ENCODE measurements at regions not wholly inside any gene's neighbourhood (a gene's known extent, or its start where the extent isn't known, plus 50 kb on each side); places are given as distances from the start of the nearest gene placed in this dataset.
"Not testable (repeated sequence)": the region's sequence is repeated elsewhere in the genome, so short reads cannot be mapped to it uniquely, and the experiment has no call there.

DNA sequence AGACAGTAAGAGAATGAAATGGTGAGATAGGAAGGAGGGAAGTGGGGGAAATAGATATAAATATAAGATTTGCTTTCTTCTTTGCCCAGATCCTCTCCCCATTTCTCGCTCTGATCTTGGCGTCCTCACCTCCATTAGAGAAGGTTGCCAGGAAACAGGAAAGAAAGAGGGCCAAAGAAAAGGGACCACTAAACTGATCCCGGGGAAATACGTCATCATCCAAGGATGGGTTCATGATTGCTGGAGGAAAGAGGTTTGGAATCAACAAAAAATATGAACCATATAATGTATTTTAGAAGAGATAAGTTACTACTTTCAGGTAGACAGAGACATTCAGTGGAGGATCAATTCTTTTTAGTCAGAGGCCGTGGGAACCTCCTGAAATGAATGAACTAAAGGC lies 536.0 kb downstream of the HAPSTR1 start:
- Histone ChIP-seq H3K36me3 (ENCODE audit: insufficient read depth, low read length) (no peaks in the 10 kb centered on the region), H3K27me3 (ENCODE audit: insufficient read depth, low read length, poor library complexity) (no peaks in the 10 kb centered on the region), H3K9me3 (ENCODE audit: insufficient read depth, low read length, severe bottlenecking) (no peaks in the 10 kb centered on the region), H3K4me2 (ENCODE audit: insufficient read depth, low read length) (no peak overlapping the region), H3K79me2 (ENCODE audit: insufficient read depth, low read length) (no peaks in the 10 kb centered on the region), H2AFZ (ENCODE audit: low read depth, low read length) (no peak overlapping the region), H3K9ac (ENCODE audit: low read depth, low read length) (no peak overlapping the region), H3K27ac (ENCODE audit: low read length) (no peak overlapping the region), H3K4me3 (ENCODE audit: low read depth in 1 of 2, low read length in 2 of 2) (no peak overlapping the region), H4K20me1 (ENCODE audit: insufficient read depth, low read length) (no peaks in the 10 kb centered on the region), H3K4me1 (ENCODE audit: insufficient read depth, low read length) (no peaks in the 10 kb centered on the region)
- no peak for ATAC-seq (ENCODE audit: insufficient read depth, low read depth)
- DNase-seq: no peak
- TF ChIP-seq CTCF (IDR thresholded peaks at IDR 0.05; ENCODE audit: borderline replicate concordance, extremely low read depth, low read length, poor library complexity, severe bottlenecking) (no peak), EZH2 (IDR thresholded peaks at IDR 0.05; ENCODE audit: borderline replicate concordance, low read depth, low read length, severe bottlenecking) (no peak)

DNA sequence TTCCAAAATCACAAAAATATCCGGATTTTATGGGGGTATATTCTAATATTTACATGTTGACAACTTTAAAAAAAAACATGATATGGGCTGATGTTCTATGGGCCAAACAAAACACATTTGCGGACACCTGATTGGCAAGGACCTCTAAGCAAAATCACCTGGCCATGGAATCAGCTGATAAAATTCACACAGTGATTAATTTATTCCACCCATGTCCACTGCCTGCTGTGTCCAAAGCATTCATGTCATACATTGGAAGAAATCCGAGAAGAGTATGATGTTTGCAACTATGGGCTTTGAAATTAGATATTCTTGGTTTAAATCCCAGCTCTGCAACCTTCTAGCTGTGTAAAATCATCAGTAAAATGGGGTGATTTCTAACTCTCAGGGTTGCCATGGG lies 538.7 kb downstream of the HAPSTR1 start:
- no peak overlapping the region for H3K4me3 ChIP-seq (ENCODE audit: low read depth in 1 of 2, low read length in 2 of 2)
- no peaks in the 10 kb centered on the region for H3K79me2 ChIP-seq (ENCODE audit: insufficient read depth, low read length)
- TF ChIP-seq EZH2 (IDR thresholded peaks at IDR 0.05; ENCODE audit: borderline replicate concordance, low read depth, low read length, severe bottlenecking) (no peak), CTCF (IDR thresholded peaks at IDR 0.05; ENCODE audit: borderline replicate concordance, extremely low read depth, low read length, poor library complexity, severe bottlenecking) (no peak)
- H2AFZ ChIP-seq (ENCODE audit: low read depth, low read length): no peak overlapping the region
- no peak overlapping the region for H3K27ac ChIP-seq (ENCODE audit: low read length)
- H3K36me3 ChIP-seq (ENCODE audit: insufficient read depth, low read length): no peaks in the 10 kb centered on the region
- no peak overlapping the region for H3K9ac ChIP-seq (ENCODE audit: low read depth, low read length)
- DNase-seq: no peak
- H3K4me1 ChIP-seq (ENCODE audit: insufficient read depth, low read length): no peaks in the 10 kb centered on the region
- no peaks in the 10 kb centered on the region for H4K20me1 ChIP-seq (ENCODE audit: insufficient read depth, low read length)
- no peak overlapping the region for H3K4me2 ChIP-seq (ENCODE audit: insufficient read depth, low read length)
- ATAC-seq (ENCODE audit: insufficient read depth, low read depth): no peak
- no peaks in the 10 kb centered on the region for H3K27me3 ChIP-seq (ENCODE audit: insufficient read depth, low read length, poor library complexity)
- peaks cover 7% of the 10 kb centered on the region for H3K9me3 ChIP-seq (ENCODE audit: insufficient read depth, low read length, severe bottlenecking)

- Histone ChIP-seq H3K27ac (ENCODE audit: low read length) (no peak overlapping the region), H3K4me1 (ENCODE audit: insufficient read depth, low read length) (no peaks in the 10 kb centered on the region), H3K9ac (ENCODE audit: low read depth, low read length) (no peak overlapping the region), H3K79me2 (ENCODE audit: insufficient read depth, low read length) (no peaks in the 10 kb centered on the region), H3K27me3 (ENCODE audit: insufficient read depth, low read length, poor library complexity) (no peaks in the 10 kb centered on the region), H3K9me3 (ENCODE audit: insufficient read depth, low read length, severe bottlenecking) (peaks cover 7% of the 10 kb centered on the region), H4K20me1 (ENCODE audit: insufficient read depth, low read length) (no peaks in the 10 kb centered on the region), H3K4me2 (ENCODE audit: insufficient read depth, low read length) (no peak overlapping the region), H3K4me3 (ENCODE audit: low read depth in 1 of 2, low read length in 2 of 2) (no peak overlapping the region), H2AFZ (ENCODE audit: low read depth, low read length) (no peak overlapping the region), H3K36me3 (ENCODE audit: insufficient read depth, low read length) (no peaks in the 10 kb centered on the region)
- ATAC-seq (ENCODE audit: insufficient read depth, low read depth) (no peak), DNase-seq (no peak)
- no peak for TF ChIP-seq EZH2 (IDR thresholded peaks at IDR 0.05; ENCODE audit: borderline replicate concordance, low read depth, low read length, severe bottlenecking)
- TF ChIP-seq CTCF (IDR thresholded peaks at IDR 0.05; ENCODE audit: borderline replicate concordance, extremely low read depth, low read length, poor library complexity, severe bottlenecking): no peak
Measured at GRCh38 chr16:9630985-9631384, 539.5 kb downstream of the HAPSTR1 start.

- ATAC-seq (ENCODE audit: insufficient read depth, low read depth) (no peak), DNase-seq (no peak)
- Histone ChIP-seq H3K27me3 (ENCODE audit: insufficient read depth, low read length, poor library complexity) (no peaks in the 10 kb centered on the region), H3K9me3 (ENCODE audit: insufficient read depth, low read length, severe bottlenecking) (peaks cover 7% of the 10 kb centered on the region), H3K27ac (ENCODE audit: low read length) (no peak overlapping the region), H3K4me1 (ENCODE audit: insufficient read depth, low read length) (no peaks in the 10 kb centered on the region), H2AFZ (ENCODE audit: low read depth, low read length) (no peak overlapping the region), H3K36me3 (ENCODE audit: insufficient read depth, low read length) (no peaks in the 10 kb centered on the region), H3K9ac (ENCODE audit: low read depth, low read length) (no peak overlapping the region), H3K79me2 (ENCODE audit: insufficient read depth, low read length) (no peaks in the 10 kb centered on the region), H3K4me2 (ENCODE audit: insufficient read depth, low read length) (no peak overlapping the region), H3K4me3 (ENCODE audit: low read depth in 1 of 2, low read length in 2 of 2) (no peak overlapping the region), H4K20me1 (ENCODE audit: insufficient read depth, low read length) (no peaks in the 10 kb centered on the region)
- no peak for TF ChIP-seq CTCF (IDR thresholded peaks at IDR 0.05; ENCODE audit: borderline replicate concordance, extremely low read depth, low read length, poor library complexity, severe bottlenecking)
- TF ChIP-seq EZH2 (IDR thresholded peaks at IDR 0.05; ENCODE audit: borderline replicate concordance, low read depth, low read length, severe bottlenecking): no peak
Measured at GRCh38 chr16:9633844-9634243, 542.4 kb downstream of the HAPSTR1 start.

DNA sequence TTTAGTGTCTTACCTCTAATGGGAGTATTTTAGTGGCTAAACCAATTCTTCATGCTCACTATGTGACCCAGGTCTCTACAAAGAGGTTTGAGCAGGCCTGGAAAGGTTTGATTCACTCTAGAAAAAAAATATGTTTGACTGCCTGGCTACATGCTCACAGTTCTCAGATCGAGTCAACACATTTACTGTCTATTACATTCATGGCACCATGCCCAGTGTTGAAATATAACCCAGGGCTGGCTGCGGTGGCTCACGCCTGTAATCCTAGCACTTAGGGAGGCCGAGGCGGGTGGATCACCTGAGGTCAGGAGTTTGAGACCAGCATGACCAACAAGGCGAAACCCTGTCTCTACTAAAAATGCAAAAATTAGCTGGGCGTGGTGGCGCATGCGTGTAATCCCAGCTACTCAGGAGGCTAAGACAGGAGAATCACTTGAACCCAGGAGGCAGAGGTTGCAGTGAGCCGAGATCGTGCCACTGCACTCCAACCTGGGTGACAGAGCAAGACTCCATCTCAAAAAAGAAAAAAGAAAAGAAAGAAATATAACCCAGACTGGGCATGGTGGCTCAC lies 543.8 kb downstream of the HAPSTR1 start:
- not testable (repeated sequence) for ATAC-seq (ENCODE audit: insufficient read depth, low read depth); H2AFZ ChIP-seq (ENCODE audit: low read depth, low read length); DNase-seq; H3K9me3 ChIP-seq (ENCODE audit: insufficient read depth, low read length, severe bottlenecking); H3K9ac ChIP-seq (ENCODE audit: low read depth, low read length); H3K4me3 ChIP-seq (ENCODE audit: low read depth in 1 of 2, low read length in 2 of 2); H3K4me1 ChIP-seq (ENCODE audit: insufficient read depth, low read length); H3K27ac ChIP-seq (ENCODE audit: low read length); H3K36me3 ChIP-seq (ENCODE audit: insufficient read depth, low read length); H3K4me2 ChIP-seq (ENCODE audit: insufficient read depth, low read length); H3K27me3 ChIP-seq (ENCODE audit: insufficient read depth, low read length, poor library complexity); H4K20me1 ChIP-seq (ENCODE audit: insufficient read depth, low read length); H3K79me2 ChIP-seq (ENCODE audit: insufficient read depth, low read length)

Data from DND-41 (cell line).